Mesenchymal stem cell (in vitro differentiated cells and primary cell): ENCODE measurements at regions not wholly inside any gene's neighbourhood (a gene's known extent, or its start where the extent isn't known, plus 50 kb on each side); places are given as distances from the start of the nearest gene placed in this dataset.
"Not testable (repeated sequence)": the region's sequence is repeated elsewhere in the genome, so short reads cannot be mapped to it uniquely, and the experiment has no call there.

Experiments used
- DNase-seq: peaks from one replicate; pipeline ENCODE4 v3.0.0-alpha.2; 2013
- H2AFZ ChIP-seq: one replicate; pipeline ENCODE4 v1.6.1; 2013; ENCODE audit warnings: low read depth, mild to moderate bottlenecking, control low read depth, inconsistent platforms, low read length, moderate library complexity
- H2AK5ac ChIP-seq: 2 replicates; pipeline ENCODE4 v1.6.1; 2013; ENCODE audit warnings: low read length, moderate library complexity, mild to moderate bottlenecking, inconsistent platforms; ENCODE audit not compliant: severe bottlenecking
- H2BK120ac ChIP-seq: one replicate; pipeline ENCODE4 v1.6.1; 2013; ENCODE audit warnings: low read depth, mild to moderate bottlenecking, inconsistent platforms, low read length, moderate library complexity
- H2BK12ac ChIP-seq, 2 experiments: one replicate each; pipeline ENCODE4 v1.6.1; 2013; ENCODE audit warnings: inconsistent platforms in 2 of 2, low read length in 2 of 2, mild to moderate bottlenecking in 2 of 2, moderate library complexity in 2 of 2, control low read depth in 1 of 2
- H2BK15ac ChIP-seq: one replicate; pipeline ENCODE4 v1.6.1; 2013; ENCODE audit warnings: mild to moderate bottlenecking, low read depth, inconsistent platforms; ENCODE audit not compliant: poor library complexity, severe bottlenecking
- H2BK5ac ChIP-seq: 2 replicates; pipeline ENCODE4 v1.6.1; 2013; ENCODE audit warnings: low read depth, mild to moderate bottlenecking, low read length, control low read depth, inconsistent platforms; ENCODE audit not compliant: poor library complexity, severe bottlenecking
- H3K14ac ChIP-seq, 2 experiments: one replicate each; pipeline ENCODE4 v1.6.1; 2013; ENCODE audit warnings: inconsistent platforms in 2 of 2, low read length in 2 of 2, control low read depth in 1 of 2, mild to moderate bottlenecking in 1 of 2, moderate library complexity in 1 of 2
- H3K18ac ChIP-seq, 2 experiments: one replicate each; pipeline ENCODE4 v1.6.1; 2013; ENCODE audit warnings: inconsistent platforms in 2 of 2, low read length in 2 of 2, control low read depth in 1 of 2, low read depth in 1 of 2, mild to moderate bottlenecking in 1 of 2
- H3K23ac ChIP-seq, 2 experiments: one replicate each; pipeline ENCODE4 v1.6.1; 2013; ENCODE audit warnings: inconsistent platforms in 2 of 2, low read length in 2 of 2, mild to moderate bottlenecking in 2 of 2, moderate library complexity in 2 of 2, control low read depth in 1 of 2
- H3K27ac ChIP-seq: 2 replicates; pipeline ENCODE4 v1.5.1; 2013; ENCODE audit warnings: mild to moderate bottlenecking, moderate library complexity, low read length, control low read depth, inconsistent platforms; ENCODE audit not compliant: poor library complexity, severe bottlenecking
- H3K27me3 ChIP-seq, 2 experiments: 2 replicates each; pipeline versions ENCODE4 v1.6.1 to v1.7.0; 2013; ENCODE audit warnings: low read length in 2 of 2, mild to moderate bottlenecking in 2 of 2, moderate library complexity in 2 of 2, control low read depth in 1 of 2, inconsistent platforms in 1 of 2; ENCODE audit not compliant: control insufficient read depth in 1 of 2, insufficient read depth in 1 of 2
- H3K36me3 ChIP-seq, 2 experiments: 2 replicates each; pipeline versions ENCODE4 v1.6.1 to v1.7.0; 2013; ENCODE audit warnings: low read length in 2 of 2, control low read depth in 1 of 2, inconsistent platforms in 1 of 2, low read depth in 1 of 2, mild to moderate bottlenecking in 1 of 2; ENCODE audit not compliant: insufficient read depth in 2 of 2, control insufficient read depth in 1 of 2
- H3K4ac ChIP-seq, 2 experiments: one replicate each; pipeline ENCODE4 v1.6.1; 2013; ENCODE audit warnings: inconsistent platforms in 2 of 2, low read length in 2 of 2, mild to moderate bottlenecking in 2 of 2, moderate library complexity in 2 of 2, control low read depth in 1 of 2, low read depth in 1 of 2
- H3K4me1 ChIP-seq: 2 replicates; pipeline ENCODE4 v1.6.1; 2013; ENCODE audit warnings: low read depth, low read length, control low read depth; ENCODE audit not compliant: control insufficient read depth, insufficient read depth
- H3K4me2 ChIP-seq: 2 replicates; pipeline ENCODE4 v1.6.1; 2013; ENCODE audit warnings: low read length, mild to moderate bottlenecking, inconsistent platforms; ENCODE audit not compliant: poor library complexity, severe bottlenecking
- H3K4me3 ChIP-seq, 2 experiments: 2 replicates each; pipeline versions ENCODE4 v1.5.1 to v1.7.0; 2013; ENCODE audit warnings: low read length in 2 of 2, mild to moderate bottlenecking in 2 of 2, control low read depth in 1 of 2, low read depth in 1 of 2; ENCODE audit not compliant: insufficient read depth in 1 of 2
- H3K79me1 ChIP-seq: replicated peaks from 2 replicates; pipeline ENCODE4 v1.6.1; 2013; ENCODE audit warnings: mild to moderate bottlenecking, control low read depth, low read length, inconsistent platforms; ENCODE audit not compliant: poor library complexity, severe bottlenecking
- H3K9ac ChIP-seq: 2 replicates; pipeline ENCODE4 v1.7.0; 2013; ENCODE audit warnings: mild to moderate bottlenecking, low read length, moderate library complexity
- H3K9me3 ChIP-seq: 2 replicates; pipeline ENCODE4 v1.7.0; 2013; ENCODE audit warnings: mild to moderate bottlenecking, low read length; ENCODE audit not compliant: control insufficient read depth
- H4K8ac ChIP-seq: one replicate; pipeline ENCODE4 v1.6.1; 2013; ENCODE audit warnings: inconsistent platforms, mild to moderate bottlenecking, low read length, moderate library complexity
- H4K91ac ChIP-seq: one replicate; pipeline ENCODE4 v1.6.1; 2013; ENCODE audit warnings: mild to moderate bottlenecking, low read length, inconsistent platforms
- WGBS: methylation state at CpG from one replicate; pipeline ENCODE4 v1.1.7; 2013; ENCODE audit warnings: mixed read lengths; 5-methylcytosine and 5-hydroxymethylcytosine counted together

DNA sequence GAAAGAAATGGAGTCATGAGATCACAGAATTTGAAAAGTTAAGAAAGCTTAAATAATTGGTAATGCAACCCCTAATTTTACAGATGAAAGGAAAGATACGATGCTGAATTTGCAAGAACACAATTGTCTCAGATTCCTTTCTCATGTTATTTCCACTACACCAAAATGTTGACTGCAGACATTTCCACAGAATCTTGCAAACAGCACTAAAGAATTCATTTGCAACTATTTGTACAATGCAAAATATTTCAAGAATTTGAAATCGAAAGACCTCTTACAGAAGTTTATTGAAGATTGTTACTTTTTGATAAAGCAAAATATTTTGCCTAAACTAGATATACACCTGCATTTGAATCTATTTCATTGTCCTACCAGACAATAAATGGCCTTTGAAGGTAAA lies 194.1 kb upstream of the KCNMB2 start:
- Histone ChIP-seq H3K27ac (no peak overlapping the region), H3K4me1 (peaks cover 13% of the 10 kb centered on the region), H2BK15ac (no peak overlapping the region), H2AFZ (no peak overlapping the region), H3K4me2 (no peak overlapping the region), H3K18ac (no peak overlapping the region), H3K9ac (no peak overlapping the region), H3K4ac (no peak overlapping the region), H2BK120ac (no peak overlapping the region), H2BK12ac (no peak overlapping the region), H2BK5ac (no peak overlapping the region), H2AK5ac (no peak overlapping the region), H4K91ac (no peak overlapping the region), H3K14ac (no peak overlapping the region), H3K23ac (no peak overlapping the region), H4K8ac (no peak overlapping the region), H3K27me3 (no peaks in the 10 kb centered on the region), H3K4me3 (no peak overlapping the region), H3K9me3 (no peaks in the 10 kb centered on the region), H3K36me3 (no peaks in the 10 kb centered on the region), H3K79me1 (no peaks in the 10 kb centered on the region)
- 88% methylated on average over 1 of the region's 2 CpGs for WGBS
- no peak for DNase-seq

DNA sequence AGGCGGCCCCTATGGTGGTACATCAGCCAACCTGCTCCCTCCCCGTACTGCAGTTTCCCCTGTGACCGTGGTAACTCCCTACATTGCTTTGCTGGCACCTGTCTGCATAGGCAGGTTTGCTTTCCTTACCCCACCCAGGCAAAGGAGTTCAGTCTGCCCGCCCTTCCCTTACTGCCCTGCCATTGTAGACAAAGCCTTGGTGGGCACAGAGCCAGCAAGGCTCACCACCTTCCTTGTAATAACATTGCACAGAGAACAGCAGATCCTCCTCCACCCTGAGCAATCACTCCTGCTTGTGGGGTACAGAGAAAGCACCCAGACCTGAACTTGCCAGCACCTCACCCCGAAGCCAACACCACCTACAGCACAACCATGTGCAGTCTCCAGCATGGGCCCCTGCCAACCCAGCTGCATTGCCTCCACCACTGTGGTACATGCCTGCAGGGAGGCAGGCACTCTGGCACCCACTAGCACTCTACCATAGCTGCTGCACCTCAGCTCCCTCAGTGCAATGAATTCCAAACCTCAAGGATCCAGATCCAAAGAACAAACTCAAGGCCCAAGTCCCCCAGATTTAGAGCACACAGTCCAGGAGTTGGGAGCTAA lies 192.7 kb upstream of the KCNMB2 start:
- Histone ChIP-seq H2BK5ac (no peak overlapping the region), H3K4me1 (peaks cover 13% of the 10 kb centered on the region), H2BK120ac (no peak overlapping the region), H3K9me3 (no peaks in the 10 kb centered on the region), H3K18ac (no peak overlapping the region), H2AK5ac (no peak overlapping the region), H3K4ac (no peak overlapping the region), H3K79me1 (no peaks in the 10 kb centered on the region), H3K4me3 (no peak overlapping the region), H2BK15ac (no peak overlapping the region), H3K27me3 (no peaks in the 10 kb centered on the region), H3K4me2 (no peak overlapping the region), H3K36me3 (no peaks in the 10 kb centered on the region), H3K23ac (no peak overlapping the region), H3K14ac (no peak overlapping the region), H4K8ac (no peak overlapping the region), H4K91ac (no peak overlapping the region), H2AFZ (no peak overlapping the region), H3K27ac (no peak overlapping the region), H2BK12ac (no peak overlapping the region), H3K9ac (no peak overlapping the region)
- no peak for DNase-seq
- WGBS = 100% methylated on average over 5 of the region's 5 CpGs

DNA sequence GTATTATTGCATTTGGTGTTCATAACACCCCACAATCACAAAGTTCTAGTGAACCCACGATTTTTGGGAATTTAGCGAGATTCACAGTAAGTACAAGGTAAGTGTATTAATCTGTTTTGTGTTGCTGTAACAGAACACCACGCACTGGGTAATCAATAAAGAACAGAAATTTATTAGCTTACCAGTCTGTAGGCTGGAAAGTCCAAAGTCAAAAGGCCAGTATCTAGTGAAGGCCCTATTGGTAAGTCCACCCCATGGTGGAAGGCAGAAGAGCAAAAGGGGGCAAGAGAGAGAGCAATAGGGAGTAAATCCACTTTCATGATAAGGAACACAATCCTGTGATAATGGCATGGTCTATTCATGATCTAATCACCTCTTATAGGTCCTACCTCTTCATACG lies 190.3 kb upstream of the KCNMB2 start:
- Histone ChIP-seq H3K27ac (no peak overlapping the region), H3K23ac (no peak overlapping the region), H2BK120ac (no peak overlapping the region), H3K9ac (no peak overlapping the region), H3K4me3 (no peak overlapping the region), H3K4me1 (peaks cover 13% of the 10 kb centered on the region), H2BK5ac (no peak overlapping the region), H4K91ac (no peak overlapping the region), H2AK5ac (no peak overlapping the region), H3K4ac (no peak overlapping the region), H3K9me3 (no peaks in the 10 kb centered on the region), H2BK12ac (no peak overlapping the region), H3K36me3 (no peaks in the 10 kb centered on the region), H3K4me2 (no peak overlapping the region), H3K27me3 (no peaks in the 10 kb centered on the region), H2AFZ (no peak overlapping the region), H3K14ac (no peak overlapping the region), H2BK15ac (no peak overlapping the region), H3K18ac (no peak overlapping the region), H3K79me1 (no peaks in the 10 kb centered on the region), H4K8ac (no peak overlapping the region)
- WGBS = 99% methylated on average over 4 of the region's 4 CpGs
- no peak for DNase-seq

DNA sequence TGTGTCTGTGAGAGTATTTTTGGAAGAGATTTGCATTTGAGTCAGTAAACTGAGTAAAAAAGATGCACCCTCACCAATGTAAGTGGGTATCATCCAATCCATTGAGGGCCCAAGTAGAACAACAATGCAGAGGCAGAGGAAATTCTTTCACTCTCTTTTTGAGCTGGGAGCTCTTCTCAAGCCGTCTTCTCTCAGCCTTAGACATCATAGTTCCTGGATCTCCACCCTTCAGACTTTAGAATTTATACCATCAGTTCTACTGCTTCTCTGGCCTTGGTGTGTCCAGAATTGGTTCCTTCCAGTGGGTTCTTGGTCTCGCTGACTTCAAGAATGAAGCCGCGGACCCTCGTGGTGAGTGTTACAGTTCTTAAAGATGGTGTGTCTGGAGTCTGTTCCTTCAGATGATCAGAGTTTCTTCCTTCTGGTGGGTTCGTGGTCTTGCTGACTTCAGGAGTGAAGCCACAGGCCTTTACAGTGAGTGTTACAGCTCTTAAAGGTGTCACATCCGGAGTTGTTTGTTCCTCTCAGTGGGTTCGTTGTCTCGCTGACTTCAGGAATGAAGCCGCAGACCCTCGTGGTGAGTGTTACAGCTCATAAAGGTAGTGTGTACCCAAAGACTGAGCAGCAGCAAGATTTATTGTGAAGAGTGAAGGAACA lies 187.5 kb upstream of the KCNMB2 start:
- not testable (repeated sequence) for H3K4me1 ChIP-seq, H4K91ac ChIP-seq, H3K27ac ChIP-seq, H3K9me3 ChIP-seq, H2BK15ac ChIP-seq, H3K14ac ChIP-seq, H3K79me1 ChIP-seq, H2AFZ ChIP-seq, H3K23ac ChIP-seq, H2BK120ac ChIP-seq, H2AK5ac ChIP-seq, H3K9ac ChIP-seq, DNase-seq, H3K4me3 ChIP-seq, H3K4me2 ChIP-seq, H3K27me3 ChIP-seq, H2BK12ac ChIP-seq, H2BK5ac ChIP-seq, H3K18ac ChIP-seq, H3K36me3 ChIP-seq, H4K8ac ChIP-seq, H3K4ac ChIP-seq
- WGBS = 96% methylated on average over 11 of the region's 11 CpGs
